ENCODE measurements at regions not wholly inside any gene's neighbourhood (a gene's known extent, or its start where the extent isn't known, plus 50 kb on each side); places are given as distances from the start of the nearest gene placed in this dataset.

DNA sequence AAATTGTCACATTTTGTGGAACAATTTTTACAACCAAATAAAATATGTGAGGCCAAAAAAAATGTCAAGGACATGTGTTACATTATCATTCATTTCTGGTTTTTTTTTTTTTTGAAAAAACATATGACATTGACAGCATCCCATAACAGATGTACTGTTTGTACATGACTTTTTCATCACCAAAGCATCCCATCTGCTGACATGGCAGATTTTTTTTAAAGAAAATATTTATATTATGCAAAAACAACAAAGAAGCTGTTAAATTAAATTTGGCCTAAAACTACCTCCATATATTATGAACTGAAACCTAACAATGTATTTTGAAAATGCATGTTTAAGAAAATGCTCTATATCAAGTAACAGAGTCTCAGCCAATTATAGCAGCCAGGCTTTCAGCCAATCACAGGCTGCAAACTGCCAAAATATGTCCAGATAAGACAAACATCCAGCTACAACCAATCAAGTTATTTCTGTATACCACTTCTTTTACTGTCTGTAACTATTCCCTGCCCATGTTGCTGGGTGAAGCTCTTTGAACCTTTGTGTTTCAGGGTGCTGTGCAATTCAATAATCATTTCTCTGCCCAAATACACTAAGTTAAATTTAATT lies 1111.8 kb downstream of the GRM8 start:
- TF ChIP-seq, protein P1, sequence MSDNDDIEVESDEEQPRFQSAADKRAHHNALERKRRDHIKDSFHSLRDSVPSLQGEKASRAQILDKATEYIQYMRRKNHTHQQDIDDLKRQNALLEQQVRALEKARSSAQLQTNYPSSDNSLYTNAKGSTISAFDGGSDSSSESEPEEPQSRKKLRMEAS (IDR thresholded peaks at IDR 0.05): no peak
- TF ChIP-seq CEBPB (IDR thresholded peaks at IDR 0.05) (no peak), TAF1 (IDR thresholded peaks at IDR 0.05; ENCODE audit: low read depth) (no peak), CREB1 (IDR thresholded peaks at IDR 0.05; ENCODE audit: low read depth) (no peak), NFIC (IDR thresholded peaks at IDR 0.05) (no peak), FOXM1 (IDR thresholded peaks at IDR 0.05; ENCODE audit: borderline replicate concordance, low read depth) (no peak), TEAD4 (IDR thresholded peaks at IDR 0.05) (no peak), RAD21 (IDR thresholded peaks at IDR 0.05; ENCODE audit: low read depth) (no peak), YY1 (IDR thresholded peaks at IDR 0.05; ENCODE audit: low read depth) (no peak), ZBTB7A (IDR thresholded peaks at IDR 0.05; ENCODE audit: low read depth) (no peak), EGR1 (IDR thresholded peaks at IDR 0.05) (no peak), EP300 (IDR thresholded peaks at IDR 0.05; ENCODE audit: borderline replicate concordance) (no peak), TCF12 (IDR thresholded peaks at IDR 0.05; ENCODE audit: low read depth) (no peak)
- TF ChIP-seq, protein P2, sequence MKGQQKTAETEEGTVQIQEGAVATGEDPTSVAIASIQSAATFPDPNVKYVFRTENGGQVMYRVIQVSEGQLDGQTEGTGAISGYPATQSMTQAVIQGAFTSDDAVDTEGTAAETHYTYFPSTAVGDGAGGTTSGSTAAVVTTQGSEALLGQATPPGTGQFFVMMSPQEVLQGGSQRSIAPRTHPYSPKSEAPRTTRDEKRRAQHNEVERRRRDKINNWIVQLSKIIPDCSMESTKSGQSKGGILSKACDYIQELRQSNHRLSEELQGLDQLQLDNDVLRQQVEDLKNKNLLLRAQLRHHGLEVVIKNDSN (IDR thresholded peaks at IDR 0.05): no peak
- TF ChIP-seq, protein P3, sequence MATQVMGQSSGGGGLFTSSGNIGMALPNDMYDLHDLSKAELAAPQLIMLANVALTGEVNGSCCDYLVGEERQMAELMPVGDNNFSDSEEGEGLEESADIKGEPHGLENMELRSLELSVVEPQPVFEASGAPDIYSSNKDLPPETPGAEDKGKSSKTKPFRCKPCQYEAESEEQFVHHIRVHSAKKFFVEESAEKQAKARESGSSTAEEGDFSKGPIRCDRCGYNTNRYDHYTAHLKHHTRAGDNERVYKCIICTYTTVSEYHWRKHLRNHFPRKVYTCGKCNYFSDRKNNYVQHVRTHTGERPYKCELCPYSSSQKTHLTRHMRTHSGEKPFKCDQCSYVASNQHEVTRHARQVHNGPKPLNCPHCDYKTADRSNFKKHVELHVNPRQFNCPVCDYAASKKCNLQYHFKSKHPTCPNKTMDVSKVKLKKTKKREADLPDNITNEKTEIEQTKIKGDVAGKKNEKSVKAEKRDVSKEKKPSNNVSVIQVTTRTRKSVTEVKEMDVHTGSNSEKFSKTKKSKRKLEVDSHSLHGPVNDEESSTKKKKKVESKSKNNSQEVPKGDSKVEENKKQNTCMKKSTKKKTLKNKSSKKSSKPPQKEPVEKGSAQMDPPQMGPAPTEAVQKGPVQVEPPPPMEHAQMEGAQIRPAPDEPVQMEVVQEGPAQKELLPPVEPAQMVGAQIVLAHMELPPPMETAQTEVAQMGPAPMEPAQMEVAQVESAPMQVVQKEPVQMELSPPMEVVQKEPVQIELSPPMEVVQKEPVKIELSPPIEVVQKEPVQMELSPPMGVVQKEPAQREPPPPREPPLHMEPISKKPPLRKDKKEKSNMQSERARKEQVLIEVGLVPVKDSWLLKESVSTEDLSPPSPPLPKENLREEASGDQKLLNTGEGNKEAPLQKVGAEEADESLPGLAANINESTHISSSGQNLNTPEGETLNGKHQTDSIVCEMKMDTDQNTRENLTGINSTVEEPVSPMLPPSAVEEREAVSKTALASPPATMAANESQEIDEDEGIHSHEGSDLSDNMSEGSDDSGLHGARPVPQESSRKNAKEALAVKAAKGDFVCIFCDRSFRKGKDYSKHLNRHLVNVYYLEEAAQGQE (IDR thresholded peaks at IDR 0.05; ENCODE audit: low read depth): no peak

DNA sequence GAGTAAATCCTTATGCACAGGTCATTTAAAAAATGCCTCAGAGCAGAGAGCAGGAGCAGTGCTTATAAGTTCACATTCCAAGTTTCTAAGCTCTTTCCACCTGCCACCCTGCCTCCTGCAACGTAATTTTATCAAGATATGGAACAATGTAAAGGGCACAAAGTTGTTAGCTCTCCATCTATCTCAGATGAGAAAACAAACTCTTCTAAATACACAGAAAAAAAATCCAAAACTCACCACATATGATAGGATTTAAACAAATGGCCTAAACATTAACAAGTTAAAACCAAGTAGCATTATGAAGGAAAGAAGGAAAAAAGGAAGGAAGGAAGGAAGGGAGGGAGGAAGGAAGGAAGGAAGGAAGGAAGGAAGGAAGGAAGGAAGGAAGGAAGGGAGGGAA lies 1132.8 kb downstream of the GRM8 start:
- no peak for TF ChIP-seq CEBPB (IDR thresholded peaks at IDR 0.05)
- no peak for TF ChIP-seq EP300 (IDR thresholded peaks at IDR 0.05; ENCODE audit: borderline replicate concordance)
- TF ChIP-seq, protein P3 (IDR thresholded peaks at IDR 0.05; ENCODE audit: low read depth): no peak
- TF ChIP-seq, protein P1 (IDR thresholded peaks at IDR 0.05): no peak
- TF ChIP-seq EGR1 (IDR thresholded peaks at IDR 0.05): no peak
- TF ChIP-seq YY1 (IDR thresholded peaks at IDR 0.05; ENCODE audit: low read depth): no peak
- no peak for TF ChIP-seq TCF12 (IDR thresholded peaks at IDR 0.05; ENCODE audit: low read depth)
- no peak for TF ChIP-seq TEAD4 (IDR thresholded peaks at IDR 0.05)
- TF ChIP-seq FOXM1 (IDR thresholded peaks at IDR 0.05; ENCODE audit: borderline replicate concordance, low read depth): no peak
- no peak for TF ChIP-seq CREB1 (IDR thresholded peaks at IDR 0.05; ENCODE audit: low read depth)
- TF ChIP-seq ZBTB7A (IDR thresholded peaks at IDR 0.05; ENCODE audit: low read depth): no peak
- TF ChIP-seq TAF1 (IDR thresholded peaks at IDR 0.05; ENCODE audit: low read depth): no peak
- TF ChIP-seq, protein P2 (IDR thresholded peaks at IDR 0.05): no peak
- no peak for TF ChIP-seq RAD21 (IDR thresholded peaks at IDR 0.05; ENCODE audit: low read depth)
- TF ChIP-seq NFIC (IDR thresholded peaks at IDR 0.05): no peak

DNA sequence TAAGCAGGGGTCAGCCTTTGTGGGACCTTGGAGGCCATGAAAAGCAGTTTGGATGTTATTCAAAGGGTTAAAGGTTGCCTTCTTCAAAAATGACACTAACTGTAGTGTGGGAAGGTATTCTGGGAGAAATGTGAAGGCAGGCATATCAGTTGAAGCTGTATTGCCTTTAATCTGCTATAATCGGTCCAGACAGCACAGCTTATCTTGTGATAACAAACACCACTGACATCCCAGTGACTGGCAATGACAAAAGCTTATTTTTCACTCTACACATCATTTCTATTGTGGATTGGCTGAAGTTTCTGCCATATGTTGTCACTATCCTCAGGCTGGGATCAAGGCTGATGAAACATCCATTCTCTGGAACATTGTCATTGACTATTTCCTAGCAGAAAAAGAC lies 1149.2 kb downstream of the GRM8 start:
- no peak for TF ChIP-seq TAF1 (IDR thresholded peaks at IDR 0.05; ENCODE audit: low read depth)
- TF ChIP-seq, protein P2 (IDR thresholded peaks at IDR 0.05): no peak
- no peak for TF ChIP-seq YY1 (IDR thresholded peaks at IDR 0.05; ENCODE audit: low read depth)

DNA sequence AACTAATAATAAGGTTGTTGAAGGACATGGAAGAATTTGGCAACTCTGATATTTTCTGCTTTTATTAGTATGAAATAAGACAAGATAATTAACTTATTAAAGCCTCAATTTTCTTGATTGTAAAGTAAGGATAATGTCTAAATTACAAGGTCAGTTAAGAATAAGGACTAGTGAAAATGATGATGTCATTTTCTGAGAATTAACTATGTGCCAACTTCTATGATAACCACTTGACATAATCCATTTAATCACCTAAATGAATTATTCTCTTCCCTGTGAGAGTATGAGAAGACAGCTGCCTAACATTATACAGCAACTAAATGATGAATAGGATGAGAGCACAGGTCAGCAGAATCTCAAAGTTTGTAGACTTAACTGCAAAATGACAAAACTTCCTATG lies 1153.4 kb upstream of the POT1 start:
- TF ChIP-seq, protein P3 (IDR thresholded peaks at IDR 0.05; ENCODE audit: low read depth): no peak
- no peak for TF ChIP-seq CEBPB (IDR thresholded peaks at IDR 0.05)
- TF ChIP-seq ZBTB7A (IDR thresholded peaks at IDR 0.05; ENCODE audit: low read depth): no peak
- no peak for TF ChIP-seq RAD21 (IDR thresholded peaks at IDR 0.05; ENCODE audit: low read depth)
- no peak for TF ChIP-seq TCF12 (IDR thresholded peaks at IDR 0.05; ENCODE audit: low read depth)

Data from Ishikawa (cell line).